Peyer's patch (tissue), 4 donors: ENCODE measurements at regions not wholly inside any gene's neighbourhood (a gene's known extent, or its start where the extent isn't known, plus 50 kb on each side); places are given as distances from the start of the nearest gene placed in this dataset.
"Not testable (repeated sequence)": the region's sequence is repeated elsewhere in the genome, so short reads cannot be mapped to it uniquely, and the experiment has no call there.

Experiments
- DNase-seq, 3 donors: peaks; one replicate each; pipeline ENCODE4 v3.0.0-alpha.2; 2017 to 2019
- H3K27ac ChIP-seq, 4 donors: fragments of 200-600 bp; sonication (generic); one replicate each; pipeline ENCODE4 v1.5.1; 2016 to 2019
- H3K27me3 ChIP-seq, 2 donors: fragments of 200-600 bp; sonication (generic); one replicate each; pipeline ENCODE4 v1.5.1; 2019
- H3K36me3 ChIP-seq, 3 donors: fragments of 200-600 bp; sonication (generic); one replicate each; pipeline ENCODE4 v1.5.1; 2016 to 2019
- H3K4me1 ChIP-seq, 4 donors: fragments of 200-600 bp; sonication (generic); one replicate each; pipeline ENCODE4 v1.5.1; 2016 to 2019
- H3K4me3 ChIP-seq, 4 donors: fragments of 200-600 bp; sonication (generic); 1 replicate in 3 of 4; 2 replicates in 1 of 4; pipeline ENCODE4 v1.5.1; 2016 to 2019; ENCODE audit warnings: mild to moderate bottlenecking in 1 of 4
- H3K9me3 ChIP-seq, 4 donors: fragments of 200-600 bp; sonication (generic); one replicate each; pipeline ENCODE4 v1.5.1; 2016 to 2019; ENCODE audit warnings: mild to moderate bottlenecking in 1 of 4
- CTCF ChIP-seq, 6 experiments: fragments of 450-650 bp in 4 of 6; fragments of 200-600 bp in 2 of 6; sonication (generic) in 1 of 6; IDR thresholded peaks; one replicate each; pipeline ENCODE4 v1.5.1; 2017 to 2019; ENCODE audit warnings: antibody characterized with exemption in 6 of 6, mild to moderate bottlenecking in 3 of 6, moderate library complexity in 1 of 6
- POLR2A ChIP-seq, 2 donors: fragments of 450-650 bp; IDR thresholded peaks; one replicate each; pipeline ENCODE4 v1.5.1; 2017; ENCODE audit warnings: antibody characterized with exemption in 2 of 2, mild to moderate bottlenecking in 2 of 2, moderate library complexity in 2 of 2

GRCh38 chr4:174009686-174010451 is 273.6 kb downstream of the FBXO8 start:
- H3K36me3 ChIP-seq, result no peaks in the 10 kb centered on the region
- TF ChIP-seq CTCF (IDR thresholded peaks at IDR 0.05), result no peak
- no peak for TF ChIP-seq POLR2A (IDR thresholded peaks at IDR 0.05)
- H3K9me3 ChIP-seq, result no peaks in the 10 kb centered on the region
- no peak overlapping the region for H3K4me3 ChIP-seq
- H3K27me3 ChIP-seq, result no peaks in the 10 kb centered on the region
- H3K27ac ChIP-seq, result no peak overlapping the region
- no peak for DNase-seq
- no peaks in the 10 kb centered on the region for H3K4me1 ChIP-seq

GRCh38 chr4:174005422-174005821 is 278.0 kb downstream of the FBXO8 start:
- TF ChIP-seq CTCF (IDR thresholded peaks at IDR 0.05), result no peak
- TF ChIP-seq POLR2A (IDR thresholded peaks at IDR 0.05), result no peak
- no peak overlapping the region for H3K27ac ChIP-seq
- no peak for DNase-seq
- H3K4me3 ChIP-seq, result no peak overlapping the region
- no peaks in the 10 kb centered on the region for H3K27me3 ChIP-seq
- H3K4me1 ChIP-seq, result no peaks in the 10 kb centered on the region
- H3K36me3 ChIP-seq, result no peaks in the 10 kb centered on the region
- no peaks in the 10 kb centered on the region for H3K9me3 ChIP-seq

- Histone ChIP-seq H3K27ac (no peak overlapping the region), H3K4me3 (no peak overlapping the region), H3K9me3 (no peaks in the 10 kb centered on the region), H3K36me3 (no peaks in the 10 kb centered on the region), H3K4me1 (no peaks in the 10 kb centered on the region), H3K27me3 (no peaks in the 10 kb centered on the region)
- TF ChIP-seq POLR2A (IDR thresholded peaks at IDR 0.05) (no peak), CTCF (IDR thresholded peaks at IDR 0.05) (no peak)
- no peak for DNase-seq
These were observed 284.9 kb downstream of the FBXO8 start for GRCh38 chr4:173998471-173999144.

- not testable (repeated sequence) for DNase-seq, H3K4me1 ChIP-seq, H3K27ac ChIP-seq, H3K4me3 ChIP-seq, H3K27me3 ChIP-seq, H3K9me3 ChIP-seq, H3K36me3 ChIP-seq
These were observed 287.7 kb downstream of the FBXO8 start for GRCh38 chr4:173995779-173996178.

- Histone ChIP-seq H3K9me3 (no peaks in the 10 kb centered on the region), H3K4me3 (no peak overlapping the region), H3K27me3 (no peaks in the 10 kb centered on the region), H3K27ac (no peak overlapping the region), H3K36me3 (no peaks in the 10 kb centered on the region), H3K4me1 (no peaks in the 10 kb centered on the region)
- TF ChIP-seq POLR2A (IDR thresholded peaks at IDR 0.05), result no peak
- TF ChIP-seq CTCF (IDR thresholded peaks at IDR 0.05), result no peak
- no peak for DNase-seq
These were observed 291.7 kb downstream of the FBXO8 start for GRCh38 chr4:173991814-173992213.

- no peaks in the 10 kb centered on the region for H3K4me1 ChIP-seq
- DNase-seq, result no peak
These were observed 292.2 kb downstream of the FBXO8 start for GRCh38 chr4:173991316-173991715.

More at GRCh38 chr4:173991316-173991715, 292.2 kb downstream of the FBXO8 start:
- H3K9me3 ChIP-seq, result no peaks in the 10 kb centered on the region
- peak overlapping the region in 1 of 4 donors; percentile 28 for H3K27ac ChIP-seq
- H3K4me3 ChIP-seq, result no peak overlapping the region
- no peak for TF ChIP-seq POLR2A (IDR thresholded peaks at IDR 0.05)
- no peak for TF ChIP-seq CTCF (IDR thresholded peaks at IDR 0.05)
- H3K27me3 ChIP-seq, result no peaks in the 10 kb centered on the region
- H3K36me3 ChIP-seq, result no peaks in the 10 kb centered on the region
